H1 (cell line): ENCODE measurements at regions not wholly inside any gene's neighbourhood (a gene's known extent, or its start where the extent isn't known, plus 50 kb on each side); places are given as distances from the start of the nearest gene placed in this dataset.
A peak's percentile ranks its signal among the peaks of the same experiment; 100 is the strongest.

Source experiments
- CTCF ChIA-PET: fragments of 300-600 bp; sonication (Branson Sonifier 250); formaldehyde crosslinking; loops from one replicate; lab custom pipeline; 2021; ENCODE audit not compliant: partially characterized antibody; lab: Charles Lee
- POLR2A ChIA-PET: fragments of 300-600 bp; sonication (Branson Sonifier 250); formaldehyde crosslinking; loops from one replicate; lab custom pipeline; 2021; ENCODE audit warnings: inconsistent platforms; ENCODE audit not compliant: partially characterized antibody; lab: Charles Lee
- DNase-seq, 2 experiments: peaks; one replicate each; pipeline versions ENCODE4 v3.0.0 to v3.0.0-alpha.2; 2010 to 2022; ENCODE audit warnings: low spot score in 2 of 2, low read depth in 1 of 2, mixed read lengths in 1 of 2
- FAIRE-seq: peaks from 2 replicates; lab custom pipeline; 2011; peaks lifted over from hg19 to GRCh38; lab: Jason Lieb, UNC
- H2AFZ ChIP-seq: 2 replicates; pipeline ENCODE4 v1.8.1; 2012; ENCODE audit warnings: low read length, inconsistent platforms
- H2AK5ac ChIP-seq: 2 replicates; pipeline ENCODE4 v1.6.1; 2013; ENCODE audit warnings: low read depth, low read length
- H2BK120ac ChIP-seq: replicated peaks from 2 replicates; pipeline ENCODE3; 2013; ENCODE audit warnings: low read depth, low read length, inconsistent platforms
- H2BK12ac ChIP-seq: 2 replicates; pipeline ENCODE4 v1.6.1; 2013; ENCODE audit warnings: low read depth, low read length
- H2BK15ac ChIP-seq: 2 replicates; pipeline ENCODE4 v1.6.1; 2013; ENCODE audit warnings: low read length
- H2BK20ac ChIP-seq: 2 replicates; pipeline ENCODE4 v1.6.1; 2013; ENCODE audit warnings: low read length
- H2BK5ac ChIP-seq: 2 replicates; pipeline ENCODE4 v1.6.1; 2013; ENCODE audit warnings: low read depth, low read length
- H3K14ac ChIP-seq: 2 replicates; pipeline ENCODE4 v1.6.1; 2013; ENCODE audit warnings: inconsistent platforms; ENCODE audit not compliant: insufficient read length
- H3K18ac ChIP-seq: 2 replicates; pipeline ENCODE4 v1.6.1; 2013; ENCODE audit warnings: low read length; ENCODE audit errors: extremely low read depth
- H3K23ac ChIP-seq: 2 replicates; pipeline ENCODE4 v1.6.1; 2013; ENCODE audit warnings: inconsistent platforms; ENCODE audit not compliant: insufficient read length
- H3K23me2 ChIP-seq: 2 replicates; pipeline ENCODE4 v1.6.1; 2013; ENCODE audit warnings: low read depth, low read length
- H3K27ac ChIP-seq: 2 replicates; pipeline ENCODE4 v1.6.1; 2011; ENCODE audit warnings: low read depth, low read length, inconsistent platforms
- H3K27me3 ChIP-seq, 4 experiments: replicated peaks in 1 of 4; 1 replicate in 1 of 4; 2 replicates in 3 of 4; pipeline versions ENCODE4 v1.6.1 to v1.8.1; 2011 to 2013; ENCODE audit warnings: low read length in 3 of 4, mild to moderate bottlenecking in 3 of 4, inconsistent platforms in 2 of 4, mixed read lengths in 2 of 4, moderate library complexity in 1 of 4; ENCODE audit not compliant: control insufficient read depth in 3 of 4, insufficient read depth in 3 of 4; ENCODE audit errors: extremely low read depth in 1 of 4
- H3K36me3 ChIP-seq, 4 experiments: 2 replicates each; pipeline versions ENCODE4 v1.6.1 to v1.8.1; 2011 to 2013; ENCODE audit warnings: mild to moderate bottlenecking in 4 of 4, low read length in 3 of 4, moderate library complexity in 2 of 4, control low read depth in 1 of 4, inconsistent platforms in 1 of 4; ENCODE audit not compliant: insufficient read depth in 4 of 4, control insufficient read depth in 2 of 4
- H3K4ac ChIP-seq: replicated peaks from 2 replicates; pipeline ENCODE3; 2013; ENCODE audit warnings: low read length, low read depth, mixed read lengths, inconsistent platforms; ENCODE audit not compliant: insufficient read length
- H3K4me1 ChIP-seq, 4 experiments: replicated peaks in 1 of 4; 1 replicate in 1 of 4; 2 replicates in 3 of 4; pipeline versions ENCODE4 v1.6.1 to v1.8.1; 2011 to 2013; ENCODE audit warnings: low read length in 3 of 4, inconsistent platforms in 2 of 4, mixed read lengths in 1 of 4; ENCODE audit not compliant: insufficient read depth in 4 of 4, control insufficient read depth in 3 of 4
- H3K4me2 ChIP-seq, 2 experiments: 2 replicates each; pipeline versions ENCODE4 v1.6.1 to v1.8.1; 2011 to 2013; ENCODE audit warnings: low read depth in 2 of 2, low read length in 2 of 2, control low read depth in 1 of 2, inconsistent platforms in 1 of 2, mild to moderate bottlenecking in 1 of 2; ENCODE audit not compliant: insufficient read depth in 1 of 2
- H3K4me3 ChIP-seq, 4 experiments: fragments of 200-600, 300-600 bp in 1 of 4; sonication (generic), shearing (Covaris generic), sonication (Bioruptor Twin) in 1 of 4; 2 replicates each; pipeline versions ENCODE4 v1.5.1 to v1.8.1; 2011 to 2016; ENCODE audit warnings: low read length in 4 of 4, low read depth in 3 of 4, control low read depth in 2 of 4, inconsistent platforms in 2 of 4, mild to moderate bottlenecking in 2 of 4, mixed read lengths in 1 of 4, moderate library complexity in 1 of 4; ENCODE audit not compliant: insufficient read depth in 2 of 4; ENCODE audit errors: extremely low read depth in 1 of 4
- H3K56ac ChIP-seq: replicated peaks from 2 replicates; pipeline ENCODE3; 2013; ENCODE audit warnings: low read depth, mild to moderate bottlenecking, mixed read lengths, low read length, inconsistent platforms; ENCODE audit not compliant: insufficient read length
- H3K79me1 ChIP-seq: 2 replicates; pipeline ENCODE4 v1.6.1; 2013; ENCODE audit warnings: low read depth, low read length, control low read depth
- H3K79me2 ChIP-seq, 2 experiments: 2 replicates each; pipeline versions ENCODE4 v1.6.1 to v1.8.1; 2012 to 2013; ENCODE audit warnings: low read length in 2 of 2, mild to moderate bottlenecking in 2 of 2, inconsistent platforms in 1 of 2; ENCODE audit not compliant: insufficient read depth in 2 of 2, control insufficient read depth in 1 of 2
- H3K9ac ChIP-seq, 4 experiments: replicated peaks in 1 of 4; 1 replicate in 1 of 4; 2 replicates in 3 of 4; pipeline versions ENCODE4 v1.6.1 to v1.8.1; 2011 to 2013; ENCODE audit warnings: low read depth in 3 of 4, low read length in 3 of 4, control low read depth in 2 of 4, mild to moderate bottlenecking in 2 of 4, moderate library complexity in 2 of 4, inconsistent platforms in 1 of 4; ENCODE audit errors: extremely low read depth in 1 of 4
- H3K9me3 ChIP-seq, 2 experiments: 2 replicates each; pipeline versions ENCODE4 v1.6.1 to v1.8.1; 2012 to 2013; ENCODE audit warnings: mild to moderate bottlenecking in 2 of 2, moderate library complexity in 2 of 2, control low read depth in 1 of 2, inconsistent platforms in 1 of 2, low read depth in 1 of 2, low read length in 1 of 2, mixed read lengths in 1 of 2; ENCODE audit not compliant: insufficient read depth in 2 of 2
- H4K20me1 ChIP-seq, 2 experiments: replicated peaks in 1 of 2; 2 replicates each; pipeline versions ENCODE3 to v1.8.1; 2011 to 2013; ENCODE audit warnings: inconsistent platforms in 2 of 2, low read length in 2 of 2, mild to moderate bottlenecking in 1 of 2; ENCODE audit not compliant: insufficient read depth in 2 of 2, control insufficient read depth in 1 of 2
- H4K5ac ChIP-seq: 2 replicates; pipeline ENCODE4 v1.6.1; 2013; ENCODE audit warnings: low read length, low read depth, mixed read lengths, inconsistent platforms; ENCODE audit not compliant: insufficient read length
- H4K8ac ChIP-seq: 2 replicates; pipeline ENCODE4 v1.8.0; 2013; ENCODE audit warnings: mild to moderate bottlenecking, moderate library complexity, low read length, inconsistent platforms; ENCODE audit not compliant: insufficient read depth; ENCODE audit errors: extremely low read depth
- H4K91ac ChIP-seq: replicated peaks from 2 replicates; pipeline ENCODE3; 2013; ENCODE audit warnings: low read length, mixed read lengths, inconsistent platforms; ENCODE audit not compliant: insufficient read length
- ASH2L ChIP-seq: fragments of 200-600, 300-600 bp; sonication (generic); IDR thresholded peaks from one replicate; pipeline ENCODE4 v1.7.1; 2017; ENCODE audit warnings: low read length
- CEBPB ChIP-seq: IDR thresholded peaks from 2 replicates; pipeline ENCODE4 v1.6.1; 2012; ENCODE audit warnings: low read depth, low read length
- SP1 ChIP-seq: IDR thresholded peaks from 2 replicates; pipeline ENCODE4 v1.6.1; 2011; ENCODE audit warnings: low read depth, low read length
- WGBS, 2 experiments: shearing (Covaris generic) in 1 of 2; methylation state at CpG; one replicate each; pipeline versions ENCODE4 v1.1.6 to v1.1.7; 2013 to 2015; ENCODE audit warnings: low lambda C conversion rate in 2 of 2, mixed read lengths in 2 of 2, inconsistent platforms in 1 of 2, low coverage in 1 of 2, missing lambda C conversion rate in 1 of 2; ENCODE audit not compliant: insufficient replicate concordance in 2 of 2, insufficient coverage in 1 of 2, insufficient read length in 1 of 2; ENCODE audit errors: extremely low coverage in 1 of 2, missing lambda C conversion rate in 1 of 2; 5-methylcytosine and 5-hydroxymethylcytosine counted together

DNA sequence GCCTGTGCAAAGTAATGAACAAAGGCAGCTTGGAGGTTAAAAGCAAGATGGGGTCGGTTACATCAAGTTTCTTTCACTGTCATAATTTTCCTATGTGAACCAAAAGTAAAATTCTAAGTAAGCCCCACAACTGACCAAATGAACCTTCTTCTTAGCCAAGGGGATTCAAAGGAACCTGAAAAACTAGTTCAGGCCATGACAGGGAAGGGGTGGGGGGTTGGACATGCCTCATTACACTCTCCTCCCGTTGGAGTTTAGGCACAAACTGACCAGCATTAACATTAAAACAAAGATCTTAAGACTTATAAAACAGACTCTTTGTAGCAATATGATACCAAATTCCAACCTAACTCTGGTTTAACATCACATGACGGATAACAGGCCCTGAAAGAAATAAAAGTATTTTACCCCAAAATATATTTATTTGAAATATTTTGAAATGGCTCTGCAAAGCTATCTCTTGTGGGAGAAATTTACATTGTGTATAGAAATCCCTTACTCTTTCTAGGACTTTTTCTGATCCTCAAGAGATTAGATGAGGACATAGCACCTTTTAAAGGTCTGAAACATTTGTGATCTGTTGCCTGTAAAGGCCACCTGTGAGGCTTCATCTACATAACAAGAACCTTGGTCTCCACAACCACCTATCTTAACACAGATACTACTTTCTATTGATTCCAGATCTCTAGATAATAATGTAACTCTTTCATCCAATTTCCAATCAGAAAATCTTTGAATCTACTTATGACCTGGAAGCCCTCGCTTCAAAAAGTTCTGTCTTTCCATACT is 1829.0 kb upstream of the MIR17HG start:
- CTCF ChIA-PET, result interaction anchor here (0.6 to 1.0 kb wide), 2 partner anchors 17 to 663 kb away, joined by 3 read pairs; no protein-coding TSS in a partner anchor
- H3K4me2 ChIP-seq, result peak overlapping the region; percentile 20 to 24; a peak in 1 of 4 replicates
- H3K27ac ChIP-seq, result no peak overlapping the region
- H2BK5ac ChIP-seq, result no peak overlapping the region; the same call in 1 of the 2 replicates
- no peak overlapping the region for H2BK120ac ChIP-seq
- H3K23me2 ChIP-seq, result no peaks in the 10 kb centered on the region
- FAIRE-seq (no peak), DNase-seq (no peak)
- no peak overlapping the region for H3K18ac ChIP-seq
- H3K9ac ChIP-seq, result no peak overlapping the region
- no peaks in the 10 kb centered on the region for H4K20me1 ChIP-seq
- no peak overlapping the region for H2AK5ac ChIP-seq
- H4K8ac ChIP-seq, result no peak overlapping the region
- H2BK15ac ChIP-seq, result no peak overlapping the region
- no peaks in the 10 kb centered on the region for H3K36me3 ChIP-seq
- H3K23ac ChIP-seq, result no peak overlapping the region
- no peaks in the 10 kb centered on the region for H3K79me2 ChIP-seq
- no peak for TF ChIP-seq CEBPB
- TF ChIP-seq ASH2L, result peak; percentile 67
- peak; percentile 74; the same call in 1 of the 2 replicates for TF ChIP-seq SP1
- no peak overlapping the region for H2BK20ac ChIP-seq
- WGBS, 2 experiments, result 75% methylated on average over 4 of the region's 4 CpGs; no CpG with 5 or more reads in 1 of the 2 experiments
- no peak overlapping the region for H3K56ac ChIP-seq
- H3K4me3 ChIP-seq, result peak overlapping the region in 1 of 4 experiments; percentile 11; a peak in 1 of 8 replicates
- H3K4me1 ChIP-seq, result peaks cover 2 to 10% (median 5%) of the 10 kb centered on the region in 4 experiments; a peak in 5 of 7 replicates
- H2BK12ac ChIP-seq, result no peak overlapping the region
- H3K27me3 ChIP-seq, result no peaks in the 10 kb centered on the region
- no peak overlapping the region for H4K5ac ChIP-seq
- H3K79me1 ChIP-seq, result no peaks in the 10 kb centered on the region
- H3K14ac ChIP-seq, result no peak overlapping the region
- no peak overlapping the region for H2AFZ ChIP-seq
- no peak overlapping the region for H3K4ac ChIP-seq
- H4K91ac ChIP-seq, result no peak overlapping the region
- H3K9me3 ChIP-seq, result peaks cover 0 to 6% of the 10 kb centered on the region in 2 experiments; a peak in 2 of 4 replicates
- POLR2A ChIA-PET, result no interaction called here
